ENCODE measurements at regions not wholly inside any gene's neighbourhood (a gene's known extent, or its start where the extent isn't known, plus 50 kb on each side); places are given as distances from the start of the nearest gene placed in this dataset.

- no peak for TF ChIP-seq POLR2AphosphoS5 (IDR thresholded peaks at IDR 0.05; ENCODE audit: low read depth, low read length)
- TF ChIP-seq TAF1 (IDR thresholded peaks at IDR 0.05; ENCODE audit: borderline replicate concordance, insufficient read depth, low read length): no peak
- no peak for TF ChIP-seq REST (IDR thresholded peaks at IDR 0.05; ENCODE audit: insufficient read depth in 1 of 2, low read depth in 2 of 2, low read length in 2 of 2)
- TF ChIP-seq SIN3A (IDR thresholded peaks at IDR 0.05; ENCODE audit: borderline replicate concordance, insufficient read depth, low read length): no peak
Observed at GRCh38 chr6:71766146-71766760, 120.1 kb upstream of the RIMS1 start.

Measured in PFSK-1 (cell line).